G401 (cell line): ENCODE measurements at regions not wholly inside any gene's neighbourhood (a gene's known extent, or its start where the extent isn't known, plus 50 kb on each side); places are given as distances from the start of the nearest gene placed in this dataset.

Experiments
- DNase-seq: peaks from one replicate; pipeline ENCODE4 v3.0.0-alpha.2; 2015; ENCODE audit warnings: low spot score
- in situ Hi-C: cut with HindIII; loops from 2 replicates; pipeline ENCODE4 v1.10.0; 2016; ENCODE audit warnings: low sequenced_read_pairs, mixed read lengths

GRCh38 chrX:30504309-30504708 is 73.3 kb downstream of the TASL start:
- peak; percentile 23 for DNase-seq
- in situ Hi-C loops, result no loop called here

GRCh38 chrX:30495468-30495867 is 82.1 kb downstream of the TASL start:
- in situ Hi-C loops, result no loop called here
- DNase-seq, result no peak

GRCh38 chrX:30493348-30493747 is 84.2 kb downstream of the TASL start:
- DNase-seq, result no peak
- in situ Hi-C loops, result no loop called here

- DNase-seq, result no peak
- in situ Hi-C loops, result no loop called here
These were observed 88.2 kb downstream of the TASL start for GRCh38 chrX:30489323-30489722.

- in situ Hi-C loops, result no loop called here
- no peak for DNase-seq
These were observed 89.5 kb downstream of the TASL start for GRCh38 chrX:30488092-30488491.

- in situ Hi-C loops, result no loop called here
- DNase-seq, result no peak
These were observed 93.6 kb downstream of the TASL start for GRCh38 chrX:30483996-30484395.

GRCh38 chrX:30468471-30468870 is 109.1 kb downstream of the TASL start:
- in situ Hi-C loops, result no loop called here
- DNase-seq, result no peak
